ENCODE measurements at regions not wholly inside any gene's neighbourhood (a gene's known extent, or its start where the extent isn't known, plus 50 kb on each side); places are given as distances from the start of the nearest gene placed in this dataset.

GRCh38 chr12:93022603-93023340 is 93.7 kb upstream of the EEA1 start (continued):
- TF ChIP-seq RFX5 (IDR thresholded peaks at IDR 0.05; ENCODE audit: low read depth, low read length) (no peak), MAFK (IDR thresholded peaks at IDR 0.05; ENCODE audit: low read depth, low read length) (no peak), CEBPB (IDR thresholded peaks at IDR 0.05; ENCODE audit: low read depth, low read length) (no peak), BHLHE40 (IDR thresholded peaks at IDR 0.05; ENCODE audit: low read depth, low read length) (no peak), USF2 (IDR thresholded peaks at IDR 0.05; ENCODE audit: low read depth, low read length) (no peak)

Measured in IMR-90 (cell line).